ENCODE measurements at regions not wholly inside any gene's neighbourhood (a gene's known extent, or its start where the extent isn't known, plus 50 kb on each side); places are given as distances from the start of the nearest gene placed in this dataset.

- TF ChIP-seq SP1 (IDR thresholded peaks at IDR 0.05) (no peak), ZNF384 (IDR thresholded peaks at IDR 0.05) (no peak), FOXK2 (IDR thresholded peaks at IDR 0.05) (no peak), FOXM1 (IDR thresholded peaks at IDR 0.05; ENCODE audit: borderline replicate concordance) (no peak), BHLHE40 (IDR thresholded peaks at IDR 0.05; ENCODE audit: borderline replicate concordance) (no peak), PKNOX1 (IDR thresholded peaks at IDR 0.05) (no peak), SUZ12 (IDR thresholded peaks at IDR 0.05) (no peak), ARNT (IDR thresholded peaks at IDR 0.05) (no peak), L3MBTL2 (conservative IDR thresholded peaks at IDR 0.05) (no peak), ELF4 (IDR thresholded peaks at IDR 0.05) (no peak), TARDBP (IDR thresholded peaks at IDR 0.05) (no peak), HDGF (IDR thresholded peaks at IDR 0.05; ENCODE audit: borderline replicate concordance) (no peak), LEF1 (IDR thresholded peaks at IDR 0.05; ENCODE audit: borderline replicate concordance) (no peak)
These were observed 399.5 kb upstream of the TNC start for GRCh38 chr9:115517335-115518075.

All from HEK293T (cell line).